Activated T-helper 1 cell treated with anti-CD3 and anti-CD28 coated beads, Interleukin-12 subunit alpha, Interleukin-12 subunit beta, Interleukin-2, Interleukin-4 antibody, amounts not matched to agents 30 ng/mL and 10 ng/mL and 1 ng/mL, durations not matched to agents 14 hours and 24 hours and 36 hours (primary cell): ENCODE measurements at regions not wholly inside any gene's neighbourhood (a gene's known extent, or its start where the extent isn't known, plus 50 kb on each side); places are given as distances from the start of the nearest gene placed in this dataset.

Experiments used
- DNase-seq: peaks from one replicate; pipeline ENCODE4 v3.0.0; 2021; ENCODE audit warnings: low spot score
- H3K27ac Mint-ChIP-seq: one replicate; pipeline ENCODE4 v1.8.0; 2021; ENCODE audit warnings: mild to moderate bottlenecking, mixed read lengths
- H3K27me3 Mint-ChIP-seq: one replicate; pipeline ENCODE4 v1.8.0; 2022; ENCODE audit warnings: mild to moderate bottlenecking, moderate library complexity, mixed read lengths; ENCODE audit not compliant: insufficient read depth
- H3K36me3 Mint-ChIP-seq: one replicate; pipeline ENCODE4 v1.8.0; 2021; ENCODE audit warnings: low read depth, mixed read lengths
- H3K4me1 Mint-ChIP-seq: one replicate; pipeline ENCODE4 v1.8.0; 2021; ENCODE audit warnings: low read depth, mixed read lengths
- H3K4me3 Mint-ChIP-seq: one replicate; pipeline ENCODE4 v1.8.0; 2021; ENCODE audit warnings: mild to moderate bottlenecking, moderate library complexity, mixed read lengths
- H3K9me3 Mint-ChIP-seq: one replicate; pipeline ENCODE4 v1.8.0; 2021; ENCODE audit warnings: mixed read lengths
- intact Hi-C: fragments of 100-400 bp; cut with micrococcal nuclease; formaldehyde crosslinking; loops from one replicate; pipeline ENCODE4 v1.15.1; 2024

DNA sequence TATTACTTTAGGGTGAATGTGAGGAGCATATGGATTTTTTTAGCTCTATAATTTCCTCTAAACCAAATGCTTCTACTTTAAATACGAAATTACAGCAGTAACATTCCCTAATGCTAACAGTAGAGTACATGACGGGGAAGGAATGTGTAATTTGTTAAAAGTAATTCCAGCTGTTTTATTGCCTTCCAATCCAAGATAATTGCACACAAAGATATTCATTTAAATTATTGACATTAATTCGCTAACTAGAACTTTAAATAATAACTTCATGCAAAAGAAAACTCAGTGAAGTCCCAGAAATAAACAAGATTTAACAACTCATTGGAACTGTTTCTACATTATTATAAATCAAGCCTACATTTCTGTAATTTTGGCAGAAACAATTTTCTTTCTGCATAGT lies 261.4 kb upstream of the CFAP20DC start:
- DNase-seq: no peak
- Mint-ChIP-seq H3K27ac (no peak overlapping the region), H3K36me3 (no peaks in the 10 kb centered on the region), H3K9me3 (no peaks in the 10 kb centered on the region), H3K27me3 (peaks cover 3% of the 10 kb centered on the region), H3K4me1 (peaks cover 47% of the 10 kb centered on the region), H3K4me3 (no peak overlapping the region)
- intact Hi-C loops: loop anchor here (5.0 to 10.0 kb wide), 3 partner anchors 71 to 246 kb away; no protein-coding TSS in a partner anchor

DNA sequence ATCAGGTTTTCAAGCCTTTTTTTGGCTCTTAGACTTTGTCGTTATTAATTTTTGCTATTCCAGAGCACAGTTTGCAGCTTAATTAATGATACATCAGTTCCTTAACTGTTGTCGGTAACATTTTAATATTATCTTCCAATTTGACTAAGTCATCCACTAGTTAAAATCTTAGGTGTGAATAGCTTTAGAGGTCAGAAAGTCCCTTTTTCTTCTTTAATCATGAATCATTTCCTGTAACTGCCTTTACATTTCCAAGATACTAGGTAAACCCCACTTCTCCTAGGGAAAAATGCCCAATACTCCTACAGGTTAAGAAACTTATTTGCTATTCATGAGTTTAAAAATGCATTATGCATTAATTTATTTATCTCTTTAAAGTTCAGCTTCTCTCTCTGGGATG lies 260.9 kb upstream of the CFAP20DC start:
- intact Hi-C loops: loop anchor here (5.0 to 10.0 kb wide), 3 partner anchors 72 to 247 kb away; no protein-coding TSS in a partner anchor
- Mint-ChIP-seq H3K4me1 (peaks cover 43% of the 10 kb centered on the region), H3K27ac (peak overlapping the region; percentile 15), H3K4me3 (no peak overlapping the region), H3K9me3 (no peaks in the 10 kb centered on the region), H3K36me3 (no peaks in the 10 kb centered on the region), H3K27me3 (peaks cover 3% of the 10 kb centered on the region)
- no peak for DNase-seq

DNA sequence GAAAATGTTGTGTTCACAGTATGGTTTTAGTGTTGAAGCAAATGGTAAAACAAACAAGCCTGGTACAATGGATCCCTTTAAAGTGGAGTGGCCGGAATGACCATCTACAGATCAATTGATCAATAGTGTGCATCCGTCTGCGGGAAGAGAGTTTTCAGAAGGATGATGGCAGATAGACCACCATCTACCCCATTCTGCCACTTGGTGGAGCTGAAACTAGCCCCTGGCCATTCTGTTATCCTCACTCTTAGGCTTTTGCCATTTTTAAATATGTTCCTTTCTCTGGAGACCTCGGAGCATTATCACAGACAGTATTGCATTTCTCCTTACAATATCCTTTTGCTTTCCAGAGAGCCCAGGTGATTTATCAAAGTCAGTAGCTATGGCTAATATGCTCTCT lies 258.9 kb upstream of the CFAP20DC start:
- Mint-ChIP-seq H3K4me3 (no peak overlapping the region), H3K9me3 (no peaks in the 10 kb centered on the region), H3K36me3 (no peaks in the 10 kb centered on the region), H3K27ac (no peak overlapping the region), H3K27me3 (peaks cover 6% of the 10 kb centered on the region), H3K4me1 (peaks cover 29% of the 10 kb centered on the region)
- no peak for DNase-seq
- intact Hi-C loops: no loop called here

DNA sequence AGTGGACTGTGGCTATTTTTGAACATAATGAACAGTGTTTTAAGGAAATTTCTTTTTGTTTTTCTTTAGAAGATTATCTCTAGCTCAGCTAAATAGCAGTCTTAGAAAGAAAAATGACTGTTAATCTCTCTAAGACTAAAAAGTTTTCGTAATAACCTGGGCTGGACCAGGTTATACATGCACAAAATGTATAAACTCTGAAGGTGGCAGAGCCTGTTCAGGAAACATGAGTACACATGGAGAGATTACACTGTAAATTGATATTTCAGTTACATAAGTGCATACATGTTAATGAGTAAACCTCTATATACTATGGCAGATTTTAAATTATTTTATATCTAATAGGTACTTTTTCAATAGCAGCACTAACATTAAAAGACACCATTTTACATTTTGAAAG lies 258.2 kb upstream of the CFAP20DC start:
- intact Hi-C loops: no loop called here
- peaks cover 6% of the 10 kb centered on the region for H3K27me3 Mint-ChIP-seq
- no peak for DNase-seq
- H3K4me3 Mint-ChIP-seq: no peak overlapping the region
- H3K4me1 Mint-ChIP-seq: peaks cover 24% of the 10 kb centered on the region
- H3K27ac Mint-ChIP-seq: no peak overlapping the region
- no peaks in the 10 kb centered on the region for H3K9me3 Mint-ChIP-seq
- no peaks in the 10 kb centered on the region for H3K36me3 Mint-ChIP-seq

DNA sequence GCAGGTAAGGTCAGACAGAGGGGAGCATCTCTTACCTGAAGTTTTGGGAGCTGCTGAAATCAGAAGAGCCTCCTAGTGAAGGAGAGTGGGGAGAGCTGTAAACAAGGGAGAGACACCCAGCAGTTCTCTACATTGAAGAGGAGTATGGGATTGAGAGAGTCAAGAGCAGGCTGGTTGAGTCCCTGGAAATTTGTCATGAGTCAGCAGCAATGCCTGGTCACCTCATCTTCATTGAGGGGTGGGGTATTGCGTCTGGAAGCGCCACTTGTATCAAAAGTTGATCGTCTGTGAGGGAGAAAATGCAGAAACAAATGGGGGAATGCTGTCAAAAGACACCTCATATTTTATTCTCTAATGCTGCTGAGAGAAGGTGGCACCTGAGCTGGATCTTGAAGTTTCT lies 256.6 kb upstream of the CFAP20DC start:
- Mint-ChIP-seq H3K27ac (no peak overlapping the region), H3K9me3 (no peaks in the 10 kb centered on the region), H3K4me3 (no peak overlapping the region), H3K27me3 (peaks cover 6% of the 10 kb centered on the region), H3K4me1 (peaks cover 21% of the 10 kb centered on the region), H3K36me3 (no peaks in the 10 kb centered on the region)
- intact Hi-C loops: no loop called here
- DNase-seq: no peak

DNA sequence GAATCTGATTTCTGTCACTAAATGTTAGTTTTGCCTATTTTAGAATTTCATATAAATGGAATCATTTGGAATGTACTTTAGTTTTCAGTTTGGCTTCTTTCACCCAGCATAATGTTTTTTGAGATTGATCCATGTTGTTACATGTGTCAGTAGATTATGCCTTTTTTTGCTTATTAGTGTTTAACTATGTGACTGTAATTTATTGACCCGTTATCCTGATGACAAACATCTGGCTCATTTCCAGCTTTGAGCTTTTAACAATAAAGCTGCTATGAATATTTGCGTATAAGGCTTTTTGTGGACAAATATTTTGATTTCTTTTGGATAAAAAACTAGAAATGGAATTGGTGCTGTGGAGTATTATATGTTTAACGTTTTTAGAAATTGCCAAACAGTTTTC lies 254.5 kb upstream of the CFAP20DC start:
- DNase-seq: no peak
- Mint-ChIP-seq H3K4me1 (peaks cover 15% of the 10 kb centered on the region), H3K27me3 (peaks cover 6% of the 10 kb centered on the region), H3K4me3 (no peak overlapping the region), H3K36me3 (no peaks in the 10 kb centered on the region), H3K9me3 (peaks cover 8% of the 10 kb centered on the region), H3K27ac (no peak overlapping the region)
- intact Hi-C loops: no loop called here

DNA sequence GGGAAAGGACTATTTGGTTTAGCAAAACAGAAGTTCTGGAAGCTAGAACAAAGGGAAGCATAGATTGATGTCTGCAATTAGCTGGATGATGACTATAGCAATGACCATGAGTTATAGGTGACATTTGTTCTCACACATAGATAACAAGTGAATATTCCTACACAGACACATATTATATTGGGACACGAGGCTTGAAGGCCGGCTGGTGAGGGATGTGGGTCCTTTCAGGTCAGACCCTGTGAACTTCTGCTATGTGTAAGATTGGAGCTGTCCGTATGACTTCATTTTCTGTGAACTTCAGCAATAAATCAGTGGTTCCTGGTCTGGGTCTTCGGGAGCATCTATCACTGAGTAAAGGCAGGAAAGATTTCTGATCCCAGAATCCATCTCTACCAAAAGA lies 253.6 kb upstream of the CFAP20DC start:
- Mint-ChIP-seq H3K9me3 (peaks cover 8% of the 10 kb centered on the region), H3K4me3 (no peak overlapping the region), H3K4me1 (peaks cover 15% of the 10 kb centered on the region), H3K27ac (no peak overlapping the region), H3K27me3 (peaks cover 5% of the 10 kb centered on the region), H3K36me3 (no peaks in the 10 kb centered on the region)
- intact Hi-C loops: no loop called here
- no peak for DNase-seq

DNA sequence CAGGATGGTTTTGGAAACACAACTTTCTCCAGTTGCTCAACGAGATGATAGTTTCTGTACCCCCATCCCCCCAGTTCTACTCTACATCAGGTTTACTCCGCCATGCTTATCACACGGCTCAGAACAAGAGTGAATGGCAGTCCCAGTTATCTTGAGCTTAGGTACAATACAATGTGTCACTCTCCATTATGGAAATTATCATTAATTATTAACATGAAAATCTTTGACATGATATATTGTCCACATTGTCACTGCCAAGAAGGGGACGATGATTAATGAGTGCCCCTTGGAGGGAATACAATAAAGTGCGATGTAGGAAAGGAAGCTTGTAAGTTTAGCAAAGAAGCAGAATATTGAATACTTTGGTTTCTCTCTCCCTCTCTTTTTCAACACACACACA lies 252.6 kb upstream of the CFAP20DC start:
- peaks cover 8% of the 10 kb centered on the region for H3K9me3 Mint-ChIP-seq
- no peaks in the 10 kb centered on the region for H3K36me3 Mint-ChIP-seq
- intact Hi-C loops: no loop called here

DNA sequence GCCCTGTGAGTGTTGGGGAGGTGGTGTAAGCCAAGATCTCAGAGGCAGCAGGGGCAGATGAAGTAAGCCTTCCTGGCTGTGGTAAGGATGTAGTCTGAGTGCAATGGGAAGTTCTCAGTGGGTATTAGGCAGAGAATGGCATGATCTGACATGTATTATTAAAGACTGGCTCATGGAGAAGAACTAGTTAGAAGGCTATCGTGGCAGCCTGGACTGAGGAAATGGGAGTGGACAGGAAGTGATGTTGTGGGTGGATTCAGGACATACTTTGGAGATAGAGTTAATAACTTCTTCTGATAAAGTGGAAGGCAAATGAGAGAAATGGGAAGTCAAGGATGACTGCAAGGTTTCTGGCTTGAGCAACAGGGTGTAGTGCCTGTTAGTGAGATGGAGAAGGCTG lies 250.9 kb upstream of the CFAP20DC start:
- peaks cover 15% of the 10 kb centered on the region for H3K4me1 Mint-ChIP-seq
- H3K36me3 Mint-ChIP-seq: no peaks in the 10 kb centered on the region
- peak overlapping the region; percentile 17 for H3K27ac Mint-ChIP-seq
- H3K27me3 Mint-ChIP-seq: peaks cover 3% of the 10 kb centered on the region
- H3K9me3 Mint-ChIP-seq: peaks cover 21% of the 10 kb centered on the region
- DNase-seq: no peak
- intact Hi-C loops: no loop called here
- H3K4me3 Mint-ChIP-seq: no peak overlapping the region

More for the DNA sequence above, 252.6 kb upstream of the CFAP20DC start:
- peaks cover 3% of the 10 kb centered on the region for H3K27me3 Mint-ChIP-seq
- no peak overlapping the region for H3K27ac Mint-ChIP-seq
- H3K4me3 Mint-ChIP-seq: no peak overlapping the region
- peaks cover 15% of the 10 kb centered on the region for H3K4me1 Mint-ChIP-seq
- DNase-seq: no peak

DNA sequence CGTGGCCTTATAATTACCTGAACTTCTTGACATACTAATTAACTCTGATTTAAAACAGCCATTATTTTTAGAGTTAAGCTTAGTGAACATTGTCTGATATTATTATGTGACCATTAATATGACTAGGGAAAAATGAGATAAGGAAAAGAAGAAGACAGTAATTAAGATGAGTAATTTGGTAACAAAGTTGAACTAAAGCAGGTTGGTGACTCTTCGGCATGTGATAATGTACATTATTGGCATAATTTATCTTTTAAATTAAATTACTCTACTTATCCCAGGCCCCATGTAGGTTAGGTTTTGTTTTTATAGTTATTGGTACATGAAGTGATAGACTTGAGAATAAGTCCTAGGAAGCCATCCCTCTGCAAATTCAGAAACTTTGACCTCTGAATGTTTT lies 249.7 kb upstream of the CFAP20DC start:
- Mint-ChIP-seq H3K27ac (no peak overlapping the region), H3K27me3 (no peaks in the 10 kb centered on the region), H3K36me3 (no peaks in the 10 kb centered on the region), H3K9me3 (peaks cover 25% of the 10 kb centered on the region), H3K4me3 (no peak overlapping the region), H3K4me1 (peaks cover 15% of the 10 kb centered on the region)
- no peak for DNase-seq
- intact Hi-C loops: no loop called here

DNA sequence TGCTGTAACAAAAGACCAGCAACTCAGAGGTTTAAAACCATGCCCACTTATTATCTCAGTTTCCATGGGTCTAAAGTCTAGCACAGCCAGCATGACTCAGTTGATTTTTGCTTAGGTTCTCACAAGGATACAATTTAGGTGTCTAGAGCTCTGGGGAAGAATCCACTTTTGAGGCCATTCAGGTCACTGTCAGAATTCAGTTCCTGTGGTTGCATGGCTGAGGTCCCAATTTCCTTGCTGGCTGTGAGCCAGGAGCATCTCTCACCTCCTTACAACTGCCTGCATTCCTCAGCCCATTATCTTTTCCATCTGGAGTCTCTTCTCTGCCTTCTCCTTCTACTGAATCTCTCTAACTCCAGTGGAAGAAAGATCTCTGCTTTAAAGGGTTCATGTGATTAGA lies 240.5 kb upstream of the CFAP20DC start:
- DNase-seq: no peak
- H3K4me1 Mint-ChIP-seq: peaks cover 37% of the 10 kb centered on the region
- no peaks in the 10 kb centered on the region for H3K36me3 Mint-ChIP-seq
- H3K27me3 Mint-ChIP-seq: no peaks in the 10 kb centered on the region
- no peak overlapping the region for H3K27ac Mint-ChIP-seq
- peaks cover 28% of the 10 kb centered on the region for H3K9me3 Mint-ChIP-seq
- intact Hi-C loops: no loop called here
- no peak overlapping the region for H3K4me3 Mint-ChIP-seq

DNA sequence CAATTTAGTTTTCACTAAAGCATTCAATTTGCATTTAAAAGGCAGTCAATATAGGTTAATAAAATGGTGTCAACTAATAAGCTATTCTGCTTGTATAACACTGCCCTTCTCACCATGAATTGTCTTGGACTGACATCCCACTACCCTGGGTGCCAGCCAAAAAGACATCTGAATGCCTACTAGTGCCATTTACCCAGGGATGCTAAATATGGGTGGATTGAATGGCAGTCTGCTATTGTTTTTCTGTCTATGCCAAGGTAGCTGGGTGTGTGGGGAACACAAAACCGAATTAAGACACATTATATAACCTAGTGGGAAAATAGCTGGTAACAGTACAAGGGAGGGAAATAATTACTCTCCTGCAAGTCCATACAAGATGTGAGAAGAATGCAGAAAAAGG lies 240.0 kb upstream of the CFAP20DC start:
- DNase-seq: no peak
- H3K9me3 Mint-ChIP-seq: peaks cover 25% of the 10 kb centered on the region
- H3K4me3 Mint-ChIP-seq: no peak overlapping the region
- H3K27me3 Mint-ChIP-seq: no peaks in the 10 kb centered on the region
- H3K36me3 Mint-ChIP-seq: no peaks in the 10 kb centered on the region
- H3K27ac Mint-ChIP-seq: no peak overlapping the region
- intact Hi-C loops: loop anchor here (5.0 to 10.0 kb wide), 4 partner anchors 465 to 792 kb away; no protein-coding TSS in a partner anchor
- H3K4me1 Mint-ChIP-seq: peaks cover 37% of the 10 kb centered on the region

DNA sequence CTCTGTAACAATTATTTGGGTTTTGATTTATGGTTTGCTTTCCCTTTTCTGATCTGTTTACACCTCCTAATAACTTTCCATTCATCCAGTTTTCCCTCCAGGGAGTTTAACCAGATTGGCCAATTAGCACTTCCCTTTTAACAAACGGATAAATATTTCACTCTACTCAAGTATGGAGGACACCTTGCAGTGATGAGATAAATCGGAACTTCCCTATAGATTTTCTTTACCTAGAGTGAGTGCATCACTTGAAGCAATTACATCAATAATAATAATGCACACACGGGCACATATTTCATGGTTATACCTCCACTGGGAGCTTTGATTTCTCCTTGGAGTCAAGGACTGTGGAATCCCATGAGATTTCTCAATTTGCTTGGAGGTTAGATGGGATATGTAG lies 239.1 kb upstream of the CFAP20DC start:
- H3K9me3 Mint-ChIP-seq: peaks cover 19% of the 10 kb centered on the region
- H3K4me1 Mint-ChIP-seq: peaks cover 37% of the 10 kb centered on the region
- H3K27me3 Mint-ChIP-seq: no peaks in the 10 kb centered on the region
- no peak overlapping the region for H3K27ac Mint-ChIP-seq
- H3K36me3 Mint-ChIP-seq: no peaks in the 10 kb centered on the region
- DNase-seq: no peak
- H3K4me3 Mint-ChIP-seq: no peak overlapping the region
- intact Hi-C loops: loop anchor here (5.0 to 10.0 kb wide), 4 partner anchors 466 to 793 kb away; no protein-coding TSS in a partner anchor
